Stomach (tissue), 8 donors: ENCODE measurements at regions not wholly inside any gene's neighbourhood (a gene's known extent, or its start where the extent isn't known, plus 50 kb on each side); places are given as distances from the start of the nearest gene placed in this dataset.

Experiments
- DNase-seq, 2 donors: peaks; one replicate each; pipeline versions ENCODE4 v3.0.0 to v3.0.0-alpha.2; 2013 to 2019
- H3K27ac ChIP-seq, 5 donors: fragments of 200-600 bp in 4 of 5; sonication (generic) in 4 of 5; one replicate each; pipeline ENCODE4 v1.5.1; 2013 to 2019; ENCODE audit warnings: mild to moderate bottlenecking in 1 of 5, moderate library complexity in 1 of 5
- H3K27me3 ChIP-seq, 3 donors: fragments of 200-600 bp; sonication (generic); one replicate each; pipeline ENCODE4 v1.5.1; 2017 to 2019; ENCODE audit warnings: mixed run types in 1 of 3
- H3K36me3 ChIP-seq, 4 donors: fragments of 200-600 bp; sonication (generic); 1 replicate in 3 of 4; 2 replicates in 1 of 4; pipeline ENCODE4 v1.5.1; 2016 to 2019
- H3K4me1 ChIP-seq, 4 donors: fragments of 200-600 bp; sonication (generic); one replicate each; pipeline ENCODE4 v1.5.1; 2016 to 2019
- H3K4me3 ChIP-seq, 4 donors: fragments of 200-600 bp; sonication (generic) in 3 of 4; one replicate each; pipeline ENCODE4 v1.5.1; 2016 to 2019; ENCODE audit warnings: mild to moderate bottlenecking in 1 of 4
- H3K9me3 ChIP-seq, 4 donors: fragments of 200-600 bp; sonication (generic); one replicate each; pipeline ENCODE4 v1.5.1; 2016 to 2019
- CTCF ChIP-seq, 7 experiments: fragments of 450-650 bp in 4 of 7; fragments of 200-600 bp in 3 of 7; sonication (generic) in 3 of 7; IDR thresholded peaks; one replicate each; pipeline ENCODE4 v1.5.1; 2016 to 2019; ENCODE audit warnings: antibody characterized with exemption in 7 of 7, control low read depth in 2 of 7, mild to moderate bottlenecking in 1 of 7
- EP300 ChIP-seq: sonication (generic); formaldehyde crosslinking; IDR thresholded peaks from one replicate; pipeline ENCODE4 v1.6.1; 2017; ENCODE audit warnings: antibody characterized with exemption
- POLR2A ChIP-seq, 4 donors: fragments of 450-650 bp; IDR thresholded peaks; one replicate each; pipeline ENCODE4 v1.6.1; 2016; ENCODE audit warnings: antibody characterized with exemption in 4 of 4, control low read depth in 2 of 4, mild to moderate bottlenecking in 1 of 4, moderate library complexity in 1 of 4
- POLR2AphosphoS5 ChIP-seq, 3 donors: sonication (generic); formaldehyde crosslinking; IDR thresholded peaks; one replicate each; pipeline ENCODE4 v1.6.1; 2016; ENCODE audit warnings: antibody characterized with exemption in 3 of 3
- WGBS, 5 donors: extraction: QIAGEN DNeasy Blood & Tissue Kit in 3 of 5; methylation state at CpG; one replicate each; pipeline versions ENCODE4 v1.1.5 to v1.1.7; 2013 to 2018; 5-methylcytosine and 5-hydroxymethylcytosine counted together
- intact Hi-C: fragments of 100-400 bp; cut with DNase I; formaldehyde crosslinking; loops from one replicate; pipeline ENCODE4 v1.15.1; 2023; ENCODE audit warnings: low total_unique reads
- donor health status: healthy with polysubstance abuse.
- donor health status: Bipolar disorder and iron deficiency.
- donor health status: healthy.

- whole genome bisulfite sequencing, 5 donors: 21 to 61% (median 48%) methylated on average over 3 of the region's 3 CpGs
- Histone ChIP-seq H3K4me3 (no peak overlapping the region), H3K9me3 (no peaks in the 10 kb centered on the region), H3K36me3 (no peaks in the 10 kb centered on the region), H3K27ac (no peak overlapping the region), H3K27me3 (no peaks in the 10 kb centered on the region), H3K4me1 (peaks cover 0 to 6% (median 0%) of the 10 kb centered on the region in 4 donors)
- intact Hi-C loops: loop anchor here (10.0 kb wide), 1 partner anchor 541 kb away; the partner anchor contains the start of gene GRIN2A
- DNase-seq: no peak
- no peak for TF ChIP-seq EP300
These were observed 538.0 kb downstream of the GRIN2A start for GRCh38 chr16:9644258-9644657.

- 64 to 84% (median 77%) methylated on average over 3 of the region's 3 CpGs for WGBS, 5 donors
- Histone ChIP-seq H3K27ac (no peak overlapping the region), H3K4me3 (no peak overlapping the region), H3K9me3 (no peaks in the 10 kb centered on the region), H3K4me1 (peaks cover 0 to 6% (median 0%) of the 10 kb centered on the region in 4 donors), H3K27me3 (no peaks in the 10 kb centered on the region), H3K36me3 (no peaks in the 10 kb centered on the region)
- DNase-seq: no peak
- TF ChIP-seq CTCF (IDR thresholded peaks at IDR 0.05): no peak
- TF ChIP-seq POLR2A (IDR thresholded peaks at IDR 0.05): no peak
- no peak for TF ChIP-seq POLR2AphosphoS5 (IDR thresholded peaks at IDR 0.05)
- intact Hi-C loops: loop anchor here (10.0 kb wide), 1 partner anchor 539 kb away; the partner anchor contains the start of gene GRIN2A
These were observed 536.3 kb downstream of the GRIN2A start for GRCh38 chr16:9645911-9646310.

GRCh38 chr16:9647981-9648701 lies 534.1 kb downstream of the GRIN2A start:
- no peak overlapping the region for H3K4me3 ChIP-seq
- DNase-seq: peak in 1 of 2 donors; percentile 68
- TF ChIP-seq EP300: no peak
- no peak for TF ChIP-seq POLR2A (IDR thresholded peaks at IDR 0.05)
- peak in 5 of 7 experiments; percentile 27 to 64 (median 59) for TF ChIP-seq CTCF (IDR thresholded peaks at IDR 0.05)
- H3K27me3 ChIP-seq: no peaks in the 10 kb centered on the region
- 24 to 31% (median 26%) methylated on average over 7 of the region's 7 CpGs for WGBS, 5 donors
- no peaks in the 10 kb centered on the region for H3K9me3 ChIP-seq
- intact Hi-C loops: loop anchor here (10.0 kb wide), 1 partner anchor 537 kb away; the partner anchor contains the start of gene GRIN2A
- no peak overlapping the region for H3K27ac ChIP-seq
- H3K36me3 ChIP-seq: no peaks in the 10 kb centered on the region
- peaks cover 0 to 6% (median 0%) of the 10 kb centered on the region in 4 donors for H3K4me1 ChIP-seq

GRCh38 chr16:9650284-9650683 lies 531.9 kb downstream of the GRIN2A start:
- intact Hi-C loops: no loop called here
- Histone ChIP-seq H3K36me3 (no peaks in the 10 kb centered on the region), H3K9me3 (no peaks in the 10 kb centered on the region), H3K27ac (no peak overlapping the region), H3K27me3 (no peaks in the 10 kb centered on the region), H3K4me3 (no peak overlapping the region), H3K4me1 (peaks cover 0 to 6% (median 0%) of the 10 kb centered on the region in 4 donors)
- no peak for TF ChIP-seq POLR2AphosphoS5 (IDR thresholded peaks at IDR 0.05)
- no peak for TF ChIP-seq CTCF (IDR thresholded peaks at IDR 0.05)
- no peak for TF ChIP-seq EP300
- no peak for TF ChIP-seq POLR2A (IDR thresholded peaks at IDR 0.05)
- DNase-seq: no peak
- WGBS, 5 donors: 15 to 42% (median 29%) methylated on average over 1 of the region's 1 CpG

- Histone ChIP-seq H3K27ac (no peak overlapping the region), H3K4me3 (no peak overlapping the region), H3K36me3 (no peaks in the 10 kb centered on the region), H3K4me1 (no peaks in the 10 kb centered on the region), H3K27me3 (peaks cover 0 to 21% (median 0%) of the 10 kb centered on the region in 3 donors), H3K9me3 (no peaks in the 10 kb centered on the region)
- intact Hi-C loops: no loop called here
- TF ChIP-seq POLR2AphosphoS5 (IDR thresholded peaks at IDR 0.05): no peak
- no peak for TF ChIP-seq POLR2A (IDR thresholded peaks at IDR 0.05)
- no peak for TF ChIP-seq EP300
- TF ChIP-seq CTCF (IDR thresholded peaks at IDR 0.05): no peak
- WGBS, 5 donors: 79 to 87% (median 81%) methylated on average over 5 of the region's 5 CpGs
- no peak for DNase-seq
These were observed 527.2 kb downstream of the GRIN2A start for GRCh38 chr16:9655051-9655450.
